GM06990 (cell line): ENCODE measurements at regions not wholly inside any gene's neighbourhood (a gene's known extent, or its start where the extent isn't known, plus 50 kb on each side); places are given as distances from the start of the nearest gene placed in this dataset.

Experiments
- DNase-seq: peaks from one replicate; pipeline ENCODE4 v3.0.0-alpha.2; 2011; ENCODE audit not compliant: insufficient read length; ENCODE audit errors: extremely low read depth
- H3K27me3 ChIP-seq: replicated peaks from 2 replicates; pipeline ENCODE4 v1.6.0; 2011; ENCODE audit warnings: low read length; ENCODE audit not compliant: control insufficient read depth, insufficient read depth
- H3K36me3 ChIP-seq: 2 replicates; pipeline ENCODE4 v1.5.1; 2011; ENCODE audit warnings: low read length; ENCODE audit not compliant: control insufficient read depth, insufficient read depth
- H3K4me3 ChIP-seq: replicated peaks from 2 replicates; pipeline ENCODE4 v1.5.1; 2011; ENCODE audit warnings: low read depth, mild to moderate bottlenecking, control low read depth, low read length
- TF ChIP-seq, protein P1 (sequence below): IDR thresholded peaks from 2 replicates; pipeline ENCODE4 v1.5.1; 2011; ENCODE audit warnings: low read length, control low read depth, mild to moderate bottlenecking, inconsistent platforms; ENCODE audit not compliant: insufficient read depth, poor library complexity, severe bottlenecking

DNA sequence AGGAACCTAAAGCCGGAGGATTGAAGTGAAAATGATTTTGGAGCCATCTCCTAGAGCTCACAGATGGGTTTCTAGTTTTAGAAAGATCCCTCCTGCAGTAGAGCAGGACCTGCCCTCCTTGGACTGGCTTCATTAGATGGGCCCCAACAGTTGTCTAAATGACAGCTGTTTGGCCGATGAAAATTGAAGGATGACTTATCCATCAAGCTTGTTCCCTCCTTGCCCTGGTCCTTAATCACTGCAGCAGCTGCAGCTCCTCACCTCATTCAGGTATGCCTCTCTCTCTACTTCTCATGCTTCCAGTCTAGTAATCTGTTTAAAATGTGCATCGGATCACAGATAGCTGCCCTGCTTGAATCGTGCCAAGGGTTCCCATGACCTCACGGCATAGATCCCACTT, 677.6 kb downstream of the BCL11A start:
- DNase-seq: no peak
- Histone ChIP-seq H3K27me3 (no peaks in the 10 kb centered on the region; the same call in 1 of the 2 replicates), H3K4me3 (no peak overlapping the region), H3K36me3 (no peaks in the 10 kb centered on the region)
- TF ChIP-seq, protein P1, sequence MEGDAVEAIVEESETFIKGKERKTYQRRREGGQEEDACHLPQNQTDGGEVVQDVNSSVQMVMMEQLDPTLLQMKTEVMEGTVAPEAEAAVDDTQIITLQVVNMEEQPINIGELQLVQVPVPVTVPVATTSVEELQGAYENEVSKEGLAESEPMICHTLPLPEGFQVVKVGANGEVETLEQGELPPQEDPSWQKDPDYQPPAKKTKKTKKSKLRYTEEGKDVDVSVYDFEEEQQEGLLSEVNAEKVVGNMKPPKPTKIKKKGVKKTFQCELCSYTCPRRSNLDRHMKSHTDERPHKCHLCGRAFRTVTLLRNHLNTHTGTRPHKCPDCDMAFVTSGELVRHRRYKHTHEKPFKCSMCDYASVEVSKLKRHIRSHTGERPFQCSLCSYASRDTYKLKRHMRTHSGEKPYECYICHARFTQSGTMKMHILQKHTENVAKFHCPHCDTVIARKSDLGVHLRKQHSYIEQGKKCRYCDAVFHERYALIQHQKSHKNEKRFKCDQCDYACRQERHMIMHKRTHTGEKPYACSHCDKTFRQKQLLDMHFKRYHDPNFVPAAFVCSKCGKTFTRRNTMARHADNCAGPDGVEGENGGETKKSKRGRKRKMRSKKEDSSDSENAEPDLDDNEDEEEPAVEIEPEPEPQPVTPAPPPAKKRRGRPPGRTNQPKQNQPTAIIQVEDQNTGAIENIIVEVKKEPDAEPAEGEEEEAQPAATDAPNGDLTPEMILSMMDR: no peak

GRCh38 chr2:59874971-59875755, 678.3 kb downstream of the BCL11A start:
- no peaks in the 10 kb centered on the region; the same call in none of the 2 replicates for H3K27me3 ChIP-seq
- no peaks in the 10 kb centered on the region for H3K36me3 ChIP-seq
- DNase-seq: no peak
- TF ChIP-seq, protein P1: no peak
- H3K4me3 ChIP-seq: no peak overlapping the region

- Histone ChIP-seq H3K4me3 (no peak overlapping the region), H3K27me3 (no peaks in the 10 kb centered on the region; the same call in none of the 2 replicates), H3K36me3 (no peaks in the 10 kb centered on the region)
- DNase-seq: no peak
- TF ChIP-seq, protein P1: no peak
Observed at GRCh38 chr2:59874361-59874760, 679.1 kb downstream of the BCL11A start.

DNA sequence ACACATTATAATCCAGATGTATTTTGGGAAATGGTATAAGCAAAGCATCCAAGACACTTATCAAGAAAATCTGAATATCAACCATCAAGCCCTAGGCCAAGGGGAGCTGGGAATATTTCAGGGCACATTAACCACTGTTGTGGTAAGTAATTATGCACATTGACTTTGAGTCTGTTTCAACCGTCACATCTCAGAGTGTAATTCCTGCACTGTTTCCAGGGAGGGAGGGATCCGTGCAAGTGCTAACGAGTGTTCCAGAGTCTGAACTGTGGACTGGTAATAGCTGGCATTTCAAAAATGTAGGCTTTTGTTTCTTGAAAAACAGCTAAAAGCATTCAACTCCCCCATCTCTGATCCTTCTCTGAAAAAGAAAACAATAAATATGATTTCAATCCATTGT, 681.6 kb downstream of the BCL11A start:
- H3K27me3 ChIP-seq: no peaks in the 10 kb centered on the region; the same call in 1 of the 2 replicates
- H3K36me3 ChIP-seq: no peaks in the 10 kb centered on the region
- DNase-seq: no peak
- H3K4me3 ChIP-seq: no peak overlapping the region
- TF ChIP-seq, protein P1: no peak

DNA sequence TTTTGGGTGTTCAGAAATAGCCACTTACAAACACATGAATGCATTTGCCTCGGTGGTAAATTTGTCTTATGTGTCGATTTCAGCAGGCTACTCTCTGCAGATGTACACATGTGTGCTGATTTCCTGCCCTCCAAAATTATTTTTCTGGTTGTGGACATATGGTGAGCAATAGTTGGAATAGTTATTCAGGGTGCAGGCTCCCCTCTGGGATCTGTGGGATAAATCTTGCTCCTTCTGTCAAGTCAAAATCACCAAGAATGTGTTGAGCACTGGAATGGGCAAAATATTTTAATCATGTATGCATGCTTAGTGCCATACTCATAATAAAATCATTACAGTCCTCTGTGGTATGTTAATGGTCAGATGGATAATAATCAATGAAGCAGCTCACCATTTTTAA, 684.5 kb downstream of the BCL11A start:
- Histone ChIP-seq H3K4me3 (no peak overlapping the region), H3K36me3 (no peaks in the 10 kb centered on the region), H3K27me3 (no peaks in the 10 kb centered on the region; the same call in 1 of the 2 replicates)
- TF ChIP-seq, protein P1: no peak
- DNase-seq: no peak

DNA sequence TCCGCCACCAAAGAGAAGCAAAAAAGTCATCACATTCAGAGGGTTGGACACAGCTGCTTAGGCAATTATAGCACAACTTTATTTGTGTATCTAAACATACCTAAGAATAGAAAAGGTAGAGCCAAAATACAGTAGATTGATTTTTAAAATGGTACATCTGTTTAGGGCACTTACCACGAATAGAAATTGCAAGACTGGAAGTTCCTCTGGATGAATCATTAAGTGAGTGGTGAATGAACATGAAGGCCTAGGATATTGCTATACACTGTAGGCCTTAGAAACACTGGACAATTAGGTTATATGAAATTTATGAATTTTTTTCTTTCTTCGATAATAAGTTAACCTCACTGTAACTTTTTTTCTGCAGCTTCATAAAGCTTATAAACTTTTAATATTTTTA, 687.0 kb downstream of the BCL11A start:
- TF ChIP-seq, protein P1: no peak
- Histone ChIP-seq H3K4me3 (no peak overlapping the region), H3K36me3 (no peaks in the 10 kb centered on the region), H3K27me3 (no peaks in the 10 kb centered on the region; the same call in 1 of the 2 replicates)
- DNase-seq: no peak
